ENCODE measurements at regions not wholly inside any gene's neighbourhood (a gene's known extent, or its start where the extent isn't known, plus 50 kb on each side); places are given as distances from the start of the nearest gene placed in this dataset.

- no peak for DNase-seq
These were observed 105.4 kb upstream of the LCLAT1 start for GRCh38 chr2:30341500-30342267.

- DNase-seq = no peak
These were observed 100.4 kb upstream of the LCLAT1 start for GRCh38 chr2:30346471-30347169.

- no peak for DNase-seq
These were observed 98.2 kb upstream of the LCLAT1 start for GRCh38 chr2:30348825-30349224.

GRCh38 chr2:30349691-30350090 lies 97.4 kb upstream of the LCLAT1 start:
- no peak for DNase-seq

GRCh38 chr2:30351116-30351515 lies 95.9 kb upstream of the LCLAT1 start:
- no peak for DNase-seq

GRCh38 chr2:30351949-30352348 lies 95.1 kb upstream of the LCLAT1 start:
- DNase-seq = no peak

GRCh38 chr2:30354150-30354549 lies 92.9 kb upstream of the LCLAT1 start:
- DNase-seq = no peak

- DNase-seq = no peak
These were observed 92.4 kb upstream of the LCLAT1 start for GRCh38 chr2:30354621-30355020.

- no peak for DNase-seq
These were observed 91.7 kb upstream of the LCLAT1 start for GRCh38 chr2:30355306-30355705.

- no peak for DNase-seq
These were observed 91.0 kb upstream of the LCLAT1 start for GRCh38 chr2:30356071-30356470.

- no peak for DNase-seq
These were observed 90.3 kb upstream of the LCLAT1 start for GRCh38 chr2:30356776-30357175.

- no peak for DNase-seq
These were observed 88.7 kb upstream of the LCLAT1 start for GRCh38 chr2:30358351-30358750.

- DNase-seq = no peak
These were observed 88.2 kb upstream of the LCLAT1 start for GRCh38 chr2:30358842-30359241.

GRCh38 chr2:30359644-30360167 lies 87.3 kb upstream of the LCLAT1 start:
- DNase-seq = no peak

- DNase-seq = no peak
These were observed 85.2 kb upstream of the LCLAT1 start for GRCh38 chr2:30361751-30362394.

- no peak for DNase-seq
These were observed 84.5 kb upstream of the LCLAT1 start for GRCh38 chr2:30362468-30363081.

GRCh38 chr2:30363406-30363805 lies 83.6 kb upstream of the LCLAT1 start:
- DNase-seq = no peak

- no peak for DNase-seq
These were observed 81.8 kb upstream of the LCLAT1 start for GRCh38 chr2:30365201-30365600.

GRCh38 chr2:30366199-30366691 lies 80.8 kb upstream of the LCLAT1 start:
- DNase-seq = peak; percentile 2

GRCh38 chr2:30367232-30368070 lies 79.6 kb upstream of the LCLAT1 start:
- no peak for DNase-seq

- DNase-seq = no peak
These were observed 78.8 kb upstream of the LCLAT1 start for GRCh38 chr2:30368258-30368657.

GRCh38 chr2:30371028-30371689 lies 75.9 kb upstream of the LCLAT1 start:
- DNase-seq = no peak

All from T1000 (cell line).